GM19438 (cell line): ENCODE measurements at regions not wholly inside any gene's neighbourhood (a gene's known extent, or its start where the extent isn't known, plus 50 kb on each side); places are given as distances from the start of the nearest gene placed in this dataset.

Source experiments
- ATAC-seq: cut with Tn5 transposase; IDR thresholded peaks from one replicate; pipeline ENCODE4 v1.9.1; 2021; ENCODE audit warnings: low read depth; ENCODE audit not compliant: unreplicated experiment

GRCh38 chr3:5304188-5304587 lies 116.7 kb downstream of the EDEM1 start:
- ATAC-seq: no peak

GRCh38 chr3:5304789-5305683 lies 117.5 kb downstream of the EDEM1 start:
- peak; percentile 77 for ATAC-seq

- no peak for ATAC-seq
Observed at GRCh38 chr3:5305684-5305989, 118.1 kb downstream of the EDEM1 start.

GRCh38 chr3:5309171-5309570 lies 121.7 kb downstream of the EDEM1 start:
- no peak for ATAC-seq

DNA sequence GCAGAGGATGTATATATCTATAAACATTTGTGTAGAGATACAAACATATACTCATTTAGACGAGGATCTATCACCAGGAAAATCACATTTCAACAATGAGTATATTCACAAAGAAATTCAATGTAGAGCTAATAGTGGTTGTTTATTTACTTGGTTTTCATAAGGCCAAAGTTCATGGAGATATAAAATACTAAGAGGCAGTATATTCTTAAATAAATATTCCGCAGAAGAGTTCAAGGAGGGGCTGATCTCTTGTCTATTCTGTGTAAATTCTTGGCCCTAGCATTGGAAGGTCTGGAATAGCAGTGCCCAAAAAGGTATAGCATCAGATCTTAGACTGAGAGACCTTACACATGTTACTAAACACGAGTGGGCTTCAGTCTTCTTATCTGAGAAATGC lies 122.1 kb downstream of the EDEM1 start:
- no peak for ATAC-seq

DNA sequence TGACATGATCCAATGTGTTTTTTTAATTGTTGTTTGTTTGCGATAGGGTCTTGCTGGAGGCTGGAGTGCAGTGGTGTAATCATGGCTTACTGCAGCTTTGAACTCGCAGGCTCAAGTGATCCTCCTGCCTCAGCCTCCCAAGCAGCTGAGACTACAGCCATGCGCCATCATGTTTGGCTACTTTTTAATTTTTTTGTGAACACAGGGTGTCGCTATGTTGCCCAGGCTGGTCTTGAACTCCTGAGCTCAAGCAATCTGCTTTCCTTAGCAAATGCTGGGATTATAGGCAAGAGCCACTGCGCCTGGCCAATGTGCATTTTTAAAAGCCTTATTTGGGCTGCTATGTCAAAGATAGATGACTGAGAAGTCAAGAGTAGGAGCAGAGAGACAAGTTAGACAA lies 123.0 kb downstream of the EDEM1 start:
- no peak for ATAC-seq

- ATAC-seq: no peak
Observed at GRCh38 chr3:5312290-5312689, 124.8 kb downstream of the EDEM1 start.

DNA sequence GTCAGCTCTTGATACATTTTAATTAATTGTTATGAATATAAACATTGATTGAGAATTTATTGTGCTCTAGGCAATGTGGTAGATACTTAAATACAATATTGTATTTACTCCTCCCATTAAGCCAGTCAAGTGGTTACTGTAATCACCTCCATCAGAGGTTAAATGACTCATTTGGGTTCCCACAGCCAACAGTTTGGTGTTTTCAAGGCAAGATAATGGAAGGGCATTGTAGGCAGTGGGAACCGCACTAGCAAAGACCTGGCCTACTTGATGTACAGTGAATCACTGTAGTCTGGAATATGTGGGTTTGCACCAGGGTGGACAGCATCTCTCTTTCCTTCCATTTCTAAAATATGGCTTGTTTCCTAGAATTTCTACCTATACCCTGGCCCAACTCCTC lies 127.4 kb downstream of the EDEM1 start:
- no peak for ATAC-seq

DNA sequence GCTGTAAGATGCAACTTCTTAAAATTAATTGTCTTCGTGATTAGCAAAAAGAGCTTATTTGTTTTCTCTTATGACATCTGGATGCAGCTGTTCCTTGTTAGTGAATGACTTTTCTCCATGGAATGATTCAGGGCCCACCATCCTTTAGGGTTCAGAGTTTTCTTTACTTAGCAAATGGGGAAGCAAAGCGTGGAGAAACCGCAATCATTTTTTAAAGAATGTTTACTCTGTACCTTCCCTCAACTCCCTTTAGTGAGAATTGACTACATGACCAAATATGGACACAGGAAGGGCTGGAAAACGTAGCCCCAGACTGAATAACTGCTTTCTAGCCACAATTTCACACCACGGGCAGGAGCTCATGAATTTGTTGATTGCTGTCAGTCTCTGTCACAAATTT lies 130.1 kb downstream of the EDEM1 start:
- ATAC-seq: no peak

GRCh38 chr3:5319454-5319853 lies 131.9 kb downstream of the EDEM1 start:
- no peak for ATAC-seq

DNA sequence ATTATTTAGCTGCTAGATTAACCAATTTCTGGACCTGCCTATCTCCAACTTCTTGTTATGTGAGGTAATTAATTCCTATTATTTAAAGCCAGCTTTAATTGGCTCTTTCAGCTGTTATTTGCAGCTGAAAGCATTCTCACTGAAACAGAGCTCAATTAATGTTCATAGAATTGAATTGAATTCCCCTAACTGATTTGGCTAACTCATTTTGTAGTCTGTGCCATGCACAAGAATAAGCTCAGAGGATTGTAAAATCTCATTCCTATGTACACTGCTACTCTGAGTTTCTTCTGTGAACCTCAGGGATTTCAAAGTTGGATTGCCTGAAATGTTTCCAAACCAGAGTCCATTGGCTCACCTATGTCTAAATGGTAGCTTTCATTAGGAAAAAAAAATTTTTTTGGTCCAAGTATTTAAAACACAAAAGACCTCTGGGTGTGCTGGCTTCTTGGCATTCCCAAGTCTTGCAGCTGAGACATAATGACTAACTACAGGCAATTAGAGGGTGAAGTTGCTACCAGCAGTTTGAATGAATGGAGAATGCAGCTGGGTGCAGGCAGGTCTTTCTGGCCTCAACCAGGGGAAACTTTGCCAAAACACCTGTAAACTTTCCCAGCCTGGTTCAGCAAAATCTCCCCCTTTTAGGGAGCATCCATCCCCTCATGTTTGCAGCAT lies 134.3 kb downstream of the EDEM1 start:
- ATAC-seq: no peak

- ATAC-seq: no peak
Observed at GRCh38 chr3:5324780-5325179, 137.3 kb downstream of the EDEM1 start.

DNA sequence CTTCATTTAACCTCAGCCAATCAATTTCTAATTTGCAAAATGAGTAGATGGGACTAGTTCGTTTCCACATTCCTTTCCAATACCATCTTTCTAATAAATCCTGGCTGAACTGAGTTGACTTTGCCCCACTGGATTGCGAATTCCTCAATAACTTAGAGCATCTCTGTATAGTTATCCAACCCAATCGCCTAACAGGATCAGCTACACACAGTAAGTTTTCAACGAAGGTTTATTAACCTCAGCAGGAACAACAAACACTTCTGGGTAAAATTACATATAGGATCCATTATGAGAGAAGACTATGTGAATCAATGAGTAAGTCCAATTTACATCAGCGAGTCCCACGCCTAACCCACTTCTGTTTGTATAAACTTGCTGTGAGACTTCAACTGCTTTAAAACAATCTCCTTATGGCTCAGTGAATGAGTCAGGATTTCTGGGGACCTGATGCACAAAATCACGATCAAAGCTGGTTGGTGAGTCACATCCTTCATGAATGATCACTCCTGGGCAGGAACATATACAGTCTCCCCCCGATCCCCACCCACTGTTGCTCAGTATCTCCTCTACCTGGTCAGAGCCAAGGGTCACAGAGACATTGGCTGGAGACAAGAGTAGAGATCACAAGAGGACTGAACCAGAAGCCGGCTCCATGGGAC lies 142.8 kb downstream of the EDEM1 start:
- no peak for ATAC-seq

DNA sequence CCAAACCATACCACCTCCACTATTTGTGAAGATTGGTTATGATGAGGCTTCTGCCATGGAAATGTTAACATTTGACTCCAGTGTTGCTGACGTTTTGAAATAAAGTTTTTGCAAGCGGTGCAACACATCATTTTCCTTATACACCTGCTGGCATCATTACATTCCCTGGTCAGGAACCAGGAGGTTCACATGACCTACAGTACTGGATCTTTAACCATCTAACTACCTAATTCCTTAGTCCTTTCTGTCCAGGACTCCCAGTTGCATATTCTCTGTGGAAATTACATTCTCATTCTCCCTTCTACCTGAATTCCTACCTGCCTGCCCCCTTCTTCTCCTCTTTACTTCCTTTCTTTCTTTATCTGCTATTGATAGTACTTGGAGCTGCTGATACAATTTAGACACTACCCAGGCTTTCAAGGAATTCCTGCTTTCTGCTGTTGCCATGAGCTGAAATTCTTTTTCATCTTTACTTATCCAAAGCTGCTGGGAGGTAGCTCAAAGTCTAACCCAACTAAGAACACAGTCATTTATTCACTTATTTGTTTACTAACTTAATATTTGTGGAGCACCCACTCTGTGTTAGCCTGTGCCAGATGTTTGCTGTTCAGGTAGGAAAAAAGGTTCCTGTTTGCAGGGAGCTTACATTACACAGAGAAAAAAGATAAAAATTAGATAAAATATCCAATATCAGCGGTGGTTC lies 144.2 kb downstream of the EDEM1 start:
- ATAC-seq: no peak

DNA sequence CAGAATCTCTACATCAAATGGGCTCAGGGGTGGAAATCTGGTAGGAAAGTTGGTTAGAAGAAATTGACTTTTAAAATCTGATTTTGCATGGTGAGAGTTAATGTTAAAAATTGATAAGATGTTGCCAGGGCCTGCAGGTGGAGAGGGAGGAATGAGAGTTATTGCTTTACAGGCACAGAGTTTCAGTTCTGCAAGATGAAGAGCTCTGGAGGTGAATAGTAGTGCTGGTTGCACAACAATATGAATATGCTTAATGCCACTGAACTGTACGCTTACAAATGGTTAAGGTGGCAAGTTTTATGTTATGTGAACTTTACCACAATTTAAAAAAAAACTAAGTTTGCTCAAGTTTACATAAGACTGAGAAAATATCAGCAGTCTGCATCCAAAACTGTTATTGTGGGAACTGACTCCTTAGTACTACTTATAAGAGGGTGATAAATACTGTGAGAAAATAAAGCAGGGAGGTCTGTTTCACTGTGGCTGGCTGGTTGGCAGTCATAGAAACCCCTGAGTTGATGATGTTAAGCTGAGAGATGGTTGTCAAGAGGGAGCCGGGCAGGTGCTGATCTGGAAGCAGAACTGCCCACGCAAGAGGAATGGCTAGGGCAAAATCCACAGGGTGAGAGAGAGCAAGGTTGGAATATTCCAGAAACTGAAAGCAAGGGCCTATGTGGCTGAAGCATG lies 144.9 kb downstream of the EDEM1 start:
- ATAC-seq: no peak

GRCh38 chr3:5339967-5340535 lies 152.5 kb downstream of the EDEM1 start:
- ATAC-seq: no peak

GRCh38 chr3:5341610-5342009 lies 154.1 kb downstream of the EDEM1 start:
- ATAC-seq: no peak

DNA sequence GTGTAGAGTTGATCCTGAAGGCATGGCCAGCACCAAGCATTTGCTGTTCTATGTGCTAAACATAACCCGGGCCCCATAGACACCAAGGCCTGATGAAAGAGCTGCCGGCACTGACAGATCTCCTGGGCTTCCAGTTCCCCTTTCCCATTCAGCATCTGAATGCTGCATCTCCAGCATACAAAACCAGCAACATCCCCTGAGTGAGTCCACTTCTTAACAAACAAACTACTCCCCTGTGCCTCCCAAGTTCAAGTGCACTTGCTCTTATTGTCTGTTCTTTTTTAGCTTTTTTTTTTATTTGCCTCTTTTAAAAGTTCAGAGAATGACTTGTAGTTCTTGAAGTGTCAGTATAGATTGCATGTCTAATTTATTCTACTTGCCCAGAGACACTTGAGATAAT lies 156.0 kb downstream of the EDEM1 start:
- no peak for ATAC-seq

DNA sequence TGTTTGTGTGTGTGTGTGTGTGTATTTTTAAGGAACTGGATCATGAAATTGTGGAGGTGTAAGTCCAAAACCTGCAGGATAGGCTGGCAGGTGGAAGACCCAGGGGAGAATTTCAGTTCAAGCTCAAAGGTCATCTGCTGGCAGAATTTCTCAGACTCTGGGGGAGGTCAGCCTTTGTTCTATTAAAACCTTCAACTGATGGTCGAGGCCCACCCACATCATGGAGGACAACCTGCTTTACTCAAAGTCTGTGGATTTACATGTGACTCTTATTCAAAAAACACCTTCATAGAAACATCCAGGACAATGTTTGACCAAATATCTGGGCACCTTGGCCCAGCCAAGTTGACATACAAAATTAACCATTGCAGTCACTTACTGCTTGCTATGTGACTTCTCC lies 157.2 kb downstream of the EDEM1 start:
- no peak for ATAC-seq

GRCh38 chr3:5347486-5347885 lies 160.0 kb downstream of the EDEM1 start:
- no peak for ATAC-seq
